ENCODE measurements at regions not wholly inside any gene's neighbourhood (a gene's known extent, or its start where the extent isn't known, plus 50 kb on each side); places are given as distances from the start of the nearest gene placed in this dataset.

- Mint-ChIP-seq H3K36me3 (no peaks in the 10 kb centered on the region), H3K27me3 (ENCODE audit: low read depth in 2 of 2) (peaks cover 6 to 21% of the 10 kb centered on the region in 2 donors), H3K4me1 (no peaks in the 10 kb centered on the region), H3K4me3 (no peak overlapping the region), H3K27ac (no peak overlapping the region), H3K9me3 (no peaks in the 10 kb centered on the region)
- ATAC-seq (no peak), DNase-seq (no peak)
- Histone ChIP-seq H3K4me1 (ENCODE audit: control insufficient read depth, insufficient read depth, low read length) (no peaks in the 10 kb centered on the region), H3K27me3 (ENCODE audit: control insufficient read depth, insufficient read depth, low read length) (no peaks in the 10 kb centered on the region), H3K4me3 (ENCODE audit: low read length) (no peak overlapping the region), H3K27ac (ENCODE audit: low read length) (no peak overlapping the region), H3K36me3 (ENCODE audit: control insufficient read depth, insufficient read depth, low read length) (no peaks in the 10 kb centered on the region), H3K9me3 (ENCODE audit: control insufficient read depth, insufficient read depth, low read length) (no peaks in the 10 kb centered on the region)
- 75% methylated on average over 6 of the region's 6 CpGs for WGBS (ENCODE audit: insufficient coverage)
- TF ChIP-seq CTCF (IDR thresholded peaks at IDR 0.05), result no peak
- intact Hi-C loops (cut with micrococcal nuclease), result no loop called here
These were observed 90.6 kb upstream of the SYNDIG1 start for GRCh38 chr20:24378661-24379483.

DNA sequence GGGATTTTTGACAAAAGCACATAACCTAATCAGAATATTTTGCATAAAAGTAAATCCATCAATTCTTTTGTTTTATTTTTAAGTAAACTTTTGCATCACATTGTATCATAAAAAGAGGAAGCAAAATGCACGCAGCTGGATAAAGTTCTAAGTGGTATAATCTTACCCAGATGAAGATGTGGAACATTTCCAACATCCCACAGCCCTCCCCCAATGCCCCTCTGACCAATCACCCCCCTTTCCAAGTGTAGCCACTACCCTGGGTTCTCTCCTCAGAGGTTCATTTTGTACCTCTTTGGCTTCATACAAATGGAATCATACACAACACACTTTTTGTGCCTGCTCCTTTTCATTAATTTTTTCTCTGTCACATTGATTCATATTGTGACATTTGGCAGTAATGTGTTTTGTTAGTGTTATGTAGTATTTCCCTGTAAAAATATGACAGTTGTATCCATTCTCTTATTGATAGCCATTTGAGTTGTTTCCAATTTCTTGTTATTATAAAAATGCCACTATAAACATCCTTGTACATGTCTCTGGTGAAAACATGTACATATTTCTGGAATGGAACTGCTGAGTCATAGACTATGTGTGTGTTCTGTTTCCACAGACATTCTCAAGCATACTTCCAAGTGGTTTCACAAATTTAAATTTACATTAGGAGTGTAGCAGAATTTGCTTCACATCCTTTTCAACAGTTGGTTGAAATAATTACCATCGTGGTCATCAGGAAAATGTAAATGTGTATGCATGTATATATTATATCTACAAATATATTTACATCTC is 92.9 kb upstream of the SYNDIG1 start:
- H3K4me3 Mint-ChIP-seq, result no peak overlapping the region
- no peaks in the 10 kb centered on the region for H3K4me1 Mint-ChIP-seq
- no peaks in the 10 kb centered on the region for H3K36me3 Mint-ChIP-seq
- no peak for TF ChIP-seq CTCF (IDR thresholded peaks at IDR 0.05)
- H3K27me3 Mint-ChIP-seq (ENCODE audit: low read depth in 2 of 2), result peaks cover 6 to 18% of the 10 kb centered on the region in 2 donors
- no peaks in the 10 kb centered on the region for H3K9me3 ChIP-seq (ENCODE audit: control insufficient read depth, insufficient read depth, low read length)
- H3K27me3 ChIP-seq (ENCODE audit: control insufficient read depth, insufficient read depth, low read length), result no peaks in the 10 kb centered on the region
- DNase-seq (no peak), ATAC-seq (no peak)
- H3K9me3 Mint-ChIP-seq, result no peaks in the 10 kb centered on the region
- intact Hi-C loops (cut with micrococcal nuclease), result no loop called here
- no peaks in the 10 kb centered on the region for H3K4me1 ChIP-seq (ENCODE audit: control insufficient read depth, insufficient read depth, low read length)
- H3K4me3 ChIP-seq (ENCODE audit: low read length), result no peak overlapping the region
- H3K36me3 ChIP-seq (ENCODE audit: control insufficient read depth, insufficient read depth, low read length), result no peaks in the 10 kb centered on the region
- H3K27ac ChIP-seq (ENCODE audit: low read length), result no peak overlapping the region
- WGBS (ENCODE audit: insufficient coverage), result 0% methylated on average over 1 of the region's 2 CpGs
- H3K27ac Mint-ChIP-seq, result no peak overlapping the region

GRCh38 chr20:24373372-24373771 is 96.1 kb upstream of the SYNDIG1 start:
- Histone ChIP-seq H3K4me1 (ENCODE audit: control insufficient read depth, insufficient read depth, low read length) (no peaks in the 10 kb centered on the region), H3K36me3 (ENCODE audit: control insufficient read depth, insufficient read depth, low read length) (no peaks in the 10 kb centered on the region), H3K27ac (ENCODE audit: low read length) (no peak overlapping the region), H3K4me3 (ENCODE audit: low read length) (no peak overlapping the region), H3K27me3 (ENCODE audit: control insufficient read depth, insufficient read depth, low read length) (no peaks in the 10 kb centered on the region), H3K9me3 (ENCODE audit: control insufficient read depth, insufficient read depth, low read length) (no peaks in the 10 kb centered on the region)
- intact Hi-C loops (cut with micrococcal nuclease), result no loop called here
- no peaks in the 10 kb centered on the region for H3K36me3 Mint-ChIP-seq
- no peak overlapping the region for H3K4me3 Mint-ChIP-seq
- no peaks in the 10 kb centered on the region for H3K9me3 Mint-ChIP-seq
- H3K4me1 Mint-ChIP-seq, result no peaks in the 10 kb centered on the region
- TF ChIP-seq CTCF (IDR thresholded peaks at IDR 0.05), result no peak
- 93% methylated on average over 3 of the region's 3 CpGs for WGBS (ENCODE audit: insufficient coverage)
- DNase-seq, result no peak
- H3K27me3 Mint-ChIP-seq (ENCODE audit: low read depth in 2 of 2), result no peaks in the 10 kb centered on the region
- no peak for ATAC-seq
- no peak overlapping the region for H3K27ac Mint-ChIP-seq
